ENCODE measurements at regions not wholly inside any gene's neighbourhood (a gene's known extent, or its start where the extent isn't known, plus 50 kb on each side); places are given as distances from the start of the nearest gene placed in this dataset.
A peak's percentile ranks its signal among the peaks of the same experiment; 100 is the strongest.

- TF ChIP-seq, protein P1, sequence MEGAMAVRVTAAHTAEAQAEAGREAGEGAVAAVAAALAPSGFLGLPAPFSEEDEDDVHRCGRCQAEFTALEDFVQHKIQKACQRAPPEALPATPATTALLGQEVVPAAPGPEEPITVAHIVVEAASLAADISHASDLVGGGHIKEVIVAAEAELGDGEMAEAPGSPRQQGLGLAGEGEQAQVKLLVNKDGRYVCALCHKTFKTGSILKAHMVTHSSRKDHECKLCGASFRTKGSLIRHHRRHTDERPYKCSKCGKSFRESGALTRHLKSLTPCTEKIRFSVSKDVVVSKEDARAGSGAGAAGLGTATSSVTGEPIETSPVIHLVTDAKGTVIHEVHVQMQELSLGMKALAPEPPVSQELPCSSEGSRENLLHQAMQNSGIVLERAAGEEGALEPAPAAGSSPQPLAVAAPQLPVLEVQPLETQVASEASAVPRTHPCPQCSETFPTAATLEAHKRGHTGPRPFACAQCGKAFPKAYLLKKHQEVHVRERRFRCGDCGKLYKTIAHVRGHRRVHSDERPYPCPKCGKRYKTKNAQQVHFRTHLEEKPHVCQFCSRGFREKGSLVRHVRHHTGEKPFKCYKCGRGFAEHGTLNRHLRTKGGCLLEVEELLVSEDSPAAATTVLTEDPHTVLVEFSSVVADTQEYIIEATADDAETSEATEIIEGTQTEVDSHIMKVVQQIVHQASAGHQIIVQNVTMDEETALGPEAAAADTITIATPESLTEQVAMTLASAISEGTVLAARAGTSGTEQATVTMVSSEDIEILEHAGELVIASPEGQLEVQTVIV (CRISPR knock-in tag; IDR thresholded peaks at IDR 0.05; ENCODE audit: borderline replicate concordance): no peak
- no peak for TF ChIP-seq FOXO4 (CRISPR knock-in tag; IDR thresholded peaks at IDR 0.05)
- no peak for TF ChIP-seq GATA2 (CRISPR knock-in tag; IDR thresholded peaks at IDR 0.05)
- no peak for TF ChIP-seq RAD21 (CRISPR knock-in tag; conservative IDR thresholded peaks at IDR 0.05 in 1 of 2, IDR thresholded peaks at IDR 0.05 in 1 of 2)
- no peak for TF ChIP-seq CEBPG (CRISPR knock-in tag; IDR thresholded peaks at IDR 0.05)
- TF ChIP-seq CEBPG (tag; conservative IDR thresholded peaks at IDR 0.05 in 1 of 2, IDR thresholded peaks at IDR 0.05 in 1 of 2): peak in 1 of 2 experiments; percentile 48; a peak in 1 of 4 replicates
- TF ChIP-seq TRIM24 (IDR thresholded peaks at IDR 0.05): peak in 1 of 2 experiments; percentile 26; a peak in 1 of 4 replicates
- no peak for TF ChIP-seq PTBP1 (IDR thresholded peaks at IDR 0.05; ENCODE audit: low read depth, low read length)
- TF ChIP-seq DNMT1 (IDR thresholded peaks at IDR 0.05): no peak
- no peak for TF ChIP-seq ZNF445 (CRISPR knock-in tag; IDR thresholded peaks at IDR 0.05; ENCODE audit: low read depth)
- no peak for TF ChIP-seq EP400 (IDR thresholded peaks at IDR 0.05)
- no peak for TF ChIP-seq ZNF311 (CRISPR knock-in tag; IDR thresholded peaks at IDR 0.05)
- peak; percentile 48; the same call in 1 of the 2 replicates for TF ChIP-seq JUND (IDR thresholded peaks at IDR 0.05; ENCODE audit: borderline replicate concordance, low read depth, low read length)
- TF ChIP-seq JUND (tag; IDR thresholded peaks at IDR 0.05; ENCODE audit: borderline replicate concordance, low read depth, low read length): peak; percentile 40; the same call in 1 of the 3 replicates
Observed at GRCh38 chr10:3924344-3924743, 139.3 kb upstream of the KLF6 start (continued).

Data from K562 (cell line).